SK-N-SH (cell line): ENCODE measurements at regions not wholly inside any gene's neighbourhood (a gene's known extent, or its start where the extent isn't known, plus 50 kb on each side); places are given as distances from the start of the nearest gene placed in this dataset.

Source experiments
- CTCF ChIA-PET: fragments of 300-600, 350-600 bp; formaldehyde crosslinking; extraction: SDS; loops from one replicate; lab custom pipeline; 2021; lab: Yijun Ruan, JAX
- POLR2A ChIA-PET: fragments of 350-600 bp; sonication (Branson Sonifier 250); formaldehyde crosslinking; extraction: SDS; loops from one replicate; lab custom pipeline; 2020; ENCODE audit warnings: antibody characterized with exemption, inconsistent platforms; lab: Yijun Ruan, JAX
- DNase-seq: peaks from one replicate; pipeline ENCODE4 v3.0.0; 2012
- H2AFZ ChIP-seq: fragments of 200-600 bp; sonication (generic); 2 replicates; pipeline ENCODE4 v1.8.1; 2016; ENCODE audit warnings: antibody characterized with exemption, mild to moderate bottlenecking, low read depth
- H3F3A ChIP-seq: fragments of 200-600 bp; sonication (generic); replicated peaks from 2 replicates; pipeline ENCODE3; 2016; ENCODE audit warnings: antibody characterized with exemption, mild to moderate bottlenecking; ENCODE audit not compliant: insufficient read depth
- H3K27ac ChIP-seq, 2 experiments: fragments of 200-500 bp in 1 of 2; fragments of 200-600 bp in 1 of 2; sonication (Bioruptor generic) in 1 of 2; sonication (generic), shearing (Covaris generic) in 1 of 2; 2 replicates each; pipeline versions ENCODE4 v1.5.1 to v1.6.1; 2014 to 2016; ENCODE audit warnings: low read depth in 2 of 2, inconsistent platforms in 1 of 2, low read length in 1 of 2, mild to moderate bottlenecking in 1 of 2, mixed read lengths in 1 of 2
- H3K27me3 ChIP-seq: fragments of 200-600 bp; sonication (generic), shearing (Covaris generic); 2 replicates; pipeline ENCODE4 v1.6.1; 2016; ENCODE audit warnings: mixed run types; ENCODE audit not compliant: insufficient read depth
- H3K36me3 ChIP-seq, 2 experiments: fragments of 200-500 bp in 1 of 2; fragments of 200-600 bp in 1 of 2; sonication (Bioruptor generic) in 1 of 2; sonication (generic) in 1 of 2; replicated peaks in 1 of 2; 2 replicates each; pipeline versions ENCODE3 to v1.5.1; 2014 to 2016; ENCODE audit warnings: low read length in 1 of 2, mild to moderate bottlenecking in 1 of 2; ENCODE audit not compliant: insufficient read depth in 2 of 2, control insufficient read depth in 1 of 2
- H3K4me1 ChIP-seq, 2 experiments: fragments of 200-500 bp in 1 of 2; fragments of 200-600 bp in 1 of 2; sonication (Bioruptor generic) in 1 of 2; sonication (generic), shearing (Covaris generic) in 1 of 2; 2 replicates each; pipeline versions ENCODE4 v1.5.1 to v1.6.1; 2014 to 2016; ENCODE audit warnings: low read depth in 1 of 2, low read length in 1 of 2, mixed run types in 1 of 2; ENCODE audit not compliant: insufficient read depth in 2 of 2, control insufficient read depth in 1 of 2
- H3K4me2 ChIP-seq: fragments of 200-600 bp; sonication (generic), shearing (Covaris generic); 2 replicates; pipeline ENCODE4 v1.6.1; 2017; ENCODE audit warnings: mixed run types
- H3K4me3 ChIP-seq, 2 experiments: fragments of 200-500 bp in 1 of 2; fragments of 200-600 bp in 1 of 2; sonication (Bioruptor generic) in 1 of 2; sonication (generic), shearing (Covaris generic) in 1 of 2; 2 replicates each; pipeline versions ENCODE4 v1.5.1 to v1.8.1; 2014 to 2016; ENCODE audit warnings: low read depth in 2 of 2, inconsistent platforms in 1 of 2, low read length in 1 of 2, mild to moderate bottlenecking in 1 of 2, mixed read lengths in 1 of 2, moderate library complexity in 1 of 2
- H3K79me2 ChIP-seq: fragments of 200-600 bp; sonication (generic); 2 replicates; pipeline ENCODE4 v1.8.1; 2017; ENCODE audit warnings: mild to moderate bottlenecking; ENCODE audit not compliant: insufficient read depth
- H3K9ac ChIP-seq: fragments of 200-600 bp; sonication (generic); 2 replicates; pipeline ENCODE4 v1.6.1; 2017; ENCODE audit warnings: mixed run types
- H3K9me2 ChIP-seq: fragments of 200-600 bp; sonication (generic); 2 replicates; pipeline ENCODE4 v1.6.1; 2017; ENCODE audit warnings: mixed run types
- H3K9me3 ChIP-seq: fragments of 200-600 bp; sonication (generic); 2 replicates; pipeline ENCODE4 v1.6.1; 2017; ENCODE audit warnings: mixed run types, mild to moderate bottlenecking, moderate library complexity
- H4K20me1 ChIP-seq: fragments of 200-600 bp; sonication (generic); 2 replicates; pipeline ENCODE4 v1.6.1; 2017; ENCODE audit warnings: mild to moderate bottlenecking, mixed run types; ENCODE audit not compliant: insufficient read depth
- CTCF ChIP-seq: fragments of 200-600 bp; sonication (generic); IDR thresholded peaks from 2 replicates; pipeline ENCODE4 v1.6.1; 2017; ENCODE audit warnings: antibody characterized with exemption, mild to moderate bottlenecking, moderate library complexity
- EP300 ChIP-seq, 2 experiments: IDR thresholded peaks; 2 replicates each; pipeline versions ENCODE4 v1.4.0 to v1.6.1; 2012; ENCODE audit warnings: borderline replicate concordance in 1 of 2, low read depth in 1 of 2, low read length in 1 of 2
- FOXJ3 ChIP-seq: sonication (generic); formaldehyde crosslinking; IDR thresholded peaks from 2 replicates; pipeline ENCODE4 v1.5.1; 2020; ENCODE audit warnings: mild to moderate bottlenecking, missing genetic modification reagents
- FOXM1 ChIP-seq: IDR thresholded peaks from 2 replicates; pipeline ENCODE4 v1.4.0; 2012; ENCODE audit warnings: low read depth, mild to moderate bottlenecking
- GABPA ChIP-seq: IDR thresholded peaks from 2 replicates; pipeline ENCODE4 v1.4.0; 2012; ENCODE audit warnings: low read depth, mild to moderate bottlenecking
- GATA2 ChIP-seq: sonication (generic); formaldehyde crosslinking; IDR thresholded peaks from 2 replicates; pipeline ENCODE4 v1.5.0; 2020; ENCODE audit warnings: mild to moderate bottlenecking, missing genetic modification reagents
- MEF2A ChIP-seq: IDR thresholded peaks from 2 replicates; pipeline ENCODE4 v1.4.0; 2012; ENCODE audit warnings: low read depth, borderline replicate concordance
- NRF1 ChIP-seq: IDR thresholded peaks from 2 replicates; pipeline ENCODE4 v1.6.1; 2012; ENCODE audit warnings: low read depth, mild to moderate bottlenecking, low read length
- RAD21 ChIP-seq: IDR thresholded peaks from 2 replicates; pipeline ENCODE4 v1.6.1; 2012; ENCODE audit warnings: mild to moderate bottlenecking, low read length
- RCOR1 ChIP-seq: fragments of 150-350 bp; IDR thresholded peaks from 2 replicates; pipeline ENCODE4 v1.6.1; 2017; ENCODE audit warnings: antibody characterized with exemption, low read length
- REST ChIP-seq: IDR thresholded peaks from 2 replicates; pipeline ENCODE4 v1.6.1; 2012; ENCODE audit warnings: mild to moderate bottlenecking, low read depth, low read length, moderate library complexity
- TAF1 ChIP-seq: IDR thresholded peaks from 2 replicates; pipeline ENCODE4 v1.6.1; 2012; ENCODE audit warnings: low read depth, mild to moderate bottlenecking, low read length, moderate library complexity, borderline replicate concordance
- USF2 ChIP-seq: fragments of 150-350 bp; IDR thresholded peaks from 2 replicates; pipeline ENCODE4 v1.6.1; 2017; ENCODE audit warnings: antibody characterized with exemption, low read length, low read depth, borderline replicate concordance
- WGBS: methylation state at CpG from one replicate; pipeline ENCODE4 v1.1.6; 2017; ENCODE audit warnings: low lambda C conversion rate; 5-methylcytosine and 5-hydroxymethylcytosine counted together

GRCh38 chr12:113559466-113559865 lies 87.8 kb upstream of the LHX5 start:
- no peaks in the 10 kb centered on the region for H3K9me2 ChIP-seq
- no peak overlapping the region for H3K4me3 ChIP-seq
- TF ChIP-seq FOXJ3 (no peak), REST (no peak), NRF1 (no peak), GABPA (no peak), USF2 (no peak), CTCF (no peak), RAD21 (no peak), EP300 (IDR thresholded peaks at IDR 0.05; ENCODE audit: borderline replicate concordance in 1 of 2, low read depth in 1 of 2, low read length in 1 of 2) (no peak), GATA2 (CRISPR knock-in tag) (no peak), MEF2A (no peak), FOXM1 (no peak), RCOR1 (no peak), TAF1 (no peak)
- no peak overlapping the region for H3K27ac ChIP-seq
- no peaks in the 10 kb centered on the region for H3F3A ChIP-seq
- H3K9ac ChIP-seq: no peak overlapping the region
- H3K79me2 ChIP-seq: no peaks in the 10 kb centered on the region
- DNase-seq: no peak
- peaks cover 15% of the 10 kb centered on the region; the same call in 1 of the 2 replicates for H3K27me3 ChIP-seq
- CTCF ChIA-PET: no interaction called here
- no peak overlapping the region for H2AFZ ChIP-seq
- no peaks in the 10 kb centered on the region for H3K4me1 ChIP-seq
- POLR2A ChIA-PET: no interaction called here
- H3K36me3 ChIP-seq: no peaks in the 10 kb centered on the region
- 41% methylated on average over 2 of the region's 2 CpGs for WGBS
- no peaks in the 10 kb centered on the region for H3K9me3 ChIP-seq
- no peak overlapping the region for H3K4me2 ChIP-seq
- H4K20me1 ChIP-seq: no peaks in the 10 kb centered on the region
